GM21528 (cell line): ENCODE measurements at regions not wholly inside any gene's neighbourhood (a gene's known extent, or its start where the extent isn't known, plus 50 kb on each side); places are given as distances from the start of the nearest gene placed in this dataset.
"Not testable (repeated sequence)": the region's sequence is repeated elsewhere in the genome, so short reads cannot be mapped to it uniquely, and the experiment has no call there.

Source experiments
- ATAC-seq: cut with Tn5 transposase; IDR thresholded peaks from one replicate; pipeline ENCODE4 v1.9.1; 2021; ENCODE audit warnings: mild to moderate bottlenecking, moderate library complexity; ENCODE audit not compliant: unreplicated experiment, low FRiP score

DNA sequence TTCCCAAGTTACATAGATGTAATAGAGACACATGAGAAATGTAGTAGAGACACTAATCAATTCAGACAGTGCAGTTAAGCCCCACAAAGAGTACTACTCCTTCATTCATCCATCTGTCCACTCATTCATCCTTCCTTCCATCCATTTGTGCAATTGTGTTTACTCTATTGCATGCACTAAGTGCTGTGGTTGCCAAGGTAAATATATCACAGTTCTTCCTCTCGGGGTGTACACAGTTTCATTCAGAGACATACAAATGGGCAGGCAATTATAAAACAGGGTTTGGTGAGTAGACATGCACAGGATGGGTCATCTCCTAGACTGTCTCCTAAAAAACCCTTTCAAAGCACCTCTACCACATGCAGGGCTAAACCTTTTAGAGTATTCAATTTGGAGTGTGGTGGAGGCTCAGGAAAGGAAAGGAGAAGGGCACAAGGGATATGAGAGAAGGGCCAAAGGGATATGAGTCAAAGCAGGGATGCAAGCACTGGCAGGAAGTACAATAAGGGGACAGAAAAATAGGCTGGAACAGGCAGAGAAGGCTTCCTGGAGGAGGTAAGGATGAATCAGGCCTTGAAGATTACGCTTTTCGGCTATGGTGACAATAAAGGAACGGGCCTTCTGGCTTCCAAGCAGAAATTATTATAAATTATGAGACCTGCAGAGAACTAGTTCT lies 153.6 kb upstream of the VKORC1L1 start:
- ATAC-seq, result not testable (repeated sequence)

DNA sequence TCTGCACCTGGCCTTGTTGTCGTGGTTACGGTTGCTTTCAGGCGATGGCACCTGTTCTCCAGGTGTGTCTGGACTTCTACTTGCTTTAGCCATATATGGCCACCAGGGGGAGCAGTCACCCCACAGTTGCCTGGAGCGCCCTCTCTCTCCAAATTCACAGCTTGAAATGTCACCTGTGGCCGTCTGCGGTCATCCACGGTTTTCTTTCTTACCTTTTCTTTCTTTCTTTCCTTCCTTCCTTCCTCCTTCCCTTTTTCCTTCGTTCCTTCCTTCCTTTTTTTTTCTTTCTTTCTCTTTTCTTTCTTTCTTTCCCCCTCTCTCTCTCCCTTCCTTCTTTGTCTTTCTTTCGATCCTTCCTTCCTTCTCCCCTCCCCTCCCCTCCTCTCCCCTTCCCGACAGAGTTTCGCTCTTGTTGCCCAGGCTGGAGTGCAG lies 150.5 kb upstream of the VKORC1L1 start:
- peak; percentile 82 for ATAC-seq

DNA sequence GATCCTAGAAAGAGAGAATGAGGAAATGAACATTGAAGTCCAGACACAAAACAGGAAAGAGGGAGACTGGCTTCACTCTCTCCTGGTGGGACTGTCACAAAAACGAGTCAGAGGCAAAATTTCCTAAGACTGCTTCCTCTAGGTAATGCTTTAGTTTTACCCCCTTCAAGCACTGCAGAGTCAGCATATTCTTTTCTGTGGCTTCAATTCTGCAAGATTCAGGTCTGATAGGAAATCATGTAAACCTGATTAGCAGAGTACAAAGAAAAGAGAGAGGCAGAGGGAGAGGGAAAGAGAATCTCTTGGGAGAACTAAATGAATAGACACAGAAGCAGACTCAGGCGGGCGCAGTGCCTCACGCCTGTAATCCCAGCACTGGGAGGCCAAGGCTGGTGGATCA lies 145.7 kb upstream of the VKORC1L1 start:
- ATAC-seq, result not testable (repeated sequence)

DNA sequence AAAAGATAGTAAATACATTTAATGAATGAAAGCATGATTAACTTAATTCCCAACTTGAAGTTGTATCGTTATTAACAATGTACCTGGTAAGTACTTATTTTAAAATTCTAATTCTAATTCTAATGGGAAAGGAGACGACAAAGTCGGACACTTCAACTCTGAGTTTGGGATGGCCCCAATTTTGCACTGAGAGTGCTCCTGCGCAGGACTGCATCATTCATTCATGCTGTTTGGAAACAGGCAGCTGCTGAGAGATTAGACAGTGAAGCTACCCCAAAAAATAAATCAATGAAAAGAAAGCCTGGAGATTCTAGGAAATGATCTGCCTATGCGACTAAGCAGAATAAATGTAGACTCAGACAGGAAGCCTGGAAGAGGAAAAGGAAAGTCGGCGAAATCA lies 141.7 kb upstream of the VKORC1L1 start:
- no peak for ATAC-seq

DNA sequence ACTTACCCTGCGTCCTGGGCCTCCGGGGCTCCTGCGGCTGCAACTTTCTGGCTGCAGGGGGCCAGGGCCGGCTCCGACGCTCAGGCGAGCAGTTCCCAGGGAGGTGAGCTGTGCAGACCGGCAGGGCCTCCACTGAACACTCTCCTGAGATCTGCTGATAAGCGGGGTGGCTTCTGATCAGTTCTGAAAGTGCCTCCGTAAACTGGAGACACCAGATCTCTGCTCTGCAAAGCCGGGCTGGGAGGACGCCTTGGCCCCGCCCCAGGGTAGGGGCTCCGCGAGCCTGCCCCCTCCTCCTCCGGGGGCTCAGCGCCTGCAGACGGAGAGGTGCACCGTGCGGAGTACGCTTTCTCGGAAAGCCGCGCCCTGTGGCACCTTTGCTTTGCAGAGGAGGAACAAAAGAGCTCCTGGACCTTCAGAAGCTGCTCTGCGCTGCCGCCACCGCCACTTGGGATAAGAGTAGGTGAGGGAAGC lies 141.3 kb upstream of the VKORC1L1 start:
- no peak for ATAC-seq

DNA sequence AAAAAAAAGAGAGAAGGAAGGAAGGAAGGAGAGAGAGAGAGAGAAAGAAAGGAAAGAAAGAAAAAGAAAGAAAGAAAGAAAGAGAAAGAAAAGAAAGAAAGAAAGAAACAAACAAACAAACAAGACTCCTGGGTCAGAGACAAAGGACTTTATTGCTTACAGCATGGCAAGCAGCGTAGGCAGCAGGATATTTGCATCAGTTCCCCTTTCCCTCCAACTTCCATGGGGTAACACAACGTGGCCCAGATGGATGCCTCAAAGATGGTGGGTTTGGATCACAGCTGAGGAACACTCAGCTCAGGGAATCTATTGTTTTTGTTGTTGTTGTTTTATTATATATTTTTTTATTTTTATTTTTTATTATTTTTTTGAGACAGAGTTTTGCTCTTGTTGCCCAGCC lies 128.5 kb upstream of the VKORC1L1 start:
- ATAC-seq, result no peak

DNA sequence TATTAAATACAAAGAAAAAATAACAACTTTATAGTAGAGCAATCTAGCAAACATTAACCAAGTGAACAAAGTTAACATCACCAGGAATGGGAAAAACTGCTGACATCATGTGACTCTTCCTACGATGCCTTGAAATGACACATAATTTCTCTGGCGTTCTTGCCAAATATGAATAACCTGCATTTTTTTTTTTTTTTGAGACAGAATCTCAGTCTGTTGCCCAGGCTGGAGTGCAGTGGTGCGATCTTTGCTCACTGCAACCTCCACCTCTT lies 126.5 kb upstream of the VKORC1L1 start:
- ATAC-seq, result no peak

DNA sequence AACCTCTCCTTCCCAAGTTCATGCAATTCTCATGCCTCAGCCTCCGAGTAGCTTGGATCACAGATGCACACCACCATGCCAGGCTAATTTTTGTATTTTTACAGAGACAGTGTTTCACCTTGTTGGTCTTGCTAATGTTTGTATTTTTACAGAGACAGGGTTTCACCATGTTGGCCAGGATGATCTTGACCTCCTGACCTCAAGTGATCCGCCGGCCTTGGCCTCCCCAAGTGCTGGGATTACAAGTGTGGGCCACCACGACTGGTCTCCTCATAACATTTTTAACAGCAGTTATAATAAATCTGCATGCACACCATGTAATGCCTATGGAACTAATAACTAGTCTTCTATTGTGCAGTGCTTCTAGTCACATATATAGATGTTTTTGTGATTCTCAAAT lies 123.8 kb upstream of the VKORC1L1 start:
- ATAC-seq, result no peak

DNA sequence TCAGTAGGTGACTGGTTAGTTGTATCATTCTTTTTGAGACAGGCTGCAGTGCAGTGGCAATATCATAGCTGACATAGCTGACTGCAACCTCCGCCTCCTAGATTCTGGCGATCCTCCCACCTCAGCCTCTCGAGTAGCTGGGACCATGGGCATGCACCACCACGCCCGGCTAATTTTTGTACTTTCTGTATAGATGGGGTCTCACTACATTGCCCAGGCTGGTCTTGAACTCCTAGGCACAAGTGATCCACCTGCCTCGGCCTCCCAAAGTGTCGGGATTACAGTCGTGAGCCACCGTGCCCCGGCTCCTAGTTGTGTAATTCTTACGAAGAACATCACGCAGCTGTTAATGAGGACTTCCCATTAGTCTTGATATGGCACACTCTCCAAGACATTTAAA lies 123.4 kb upstream of the VKORC1L1 start:
- ATAC-seq, result no peak

DNA sequence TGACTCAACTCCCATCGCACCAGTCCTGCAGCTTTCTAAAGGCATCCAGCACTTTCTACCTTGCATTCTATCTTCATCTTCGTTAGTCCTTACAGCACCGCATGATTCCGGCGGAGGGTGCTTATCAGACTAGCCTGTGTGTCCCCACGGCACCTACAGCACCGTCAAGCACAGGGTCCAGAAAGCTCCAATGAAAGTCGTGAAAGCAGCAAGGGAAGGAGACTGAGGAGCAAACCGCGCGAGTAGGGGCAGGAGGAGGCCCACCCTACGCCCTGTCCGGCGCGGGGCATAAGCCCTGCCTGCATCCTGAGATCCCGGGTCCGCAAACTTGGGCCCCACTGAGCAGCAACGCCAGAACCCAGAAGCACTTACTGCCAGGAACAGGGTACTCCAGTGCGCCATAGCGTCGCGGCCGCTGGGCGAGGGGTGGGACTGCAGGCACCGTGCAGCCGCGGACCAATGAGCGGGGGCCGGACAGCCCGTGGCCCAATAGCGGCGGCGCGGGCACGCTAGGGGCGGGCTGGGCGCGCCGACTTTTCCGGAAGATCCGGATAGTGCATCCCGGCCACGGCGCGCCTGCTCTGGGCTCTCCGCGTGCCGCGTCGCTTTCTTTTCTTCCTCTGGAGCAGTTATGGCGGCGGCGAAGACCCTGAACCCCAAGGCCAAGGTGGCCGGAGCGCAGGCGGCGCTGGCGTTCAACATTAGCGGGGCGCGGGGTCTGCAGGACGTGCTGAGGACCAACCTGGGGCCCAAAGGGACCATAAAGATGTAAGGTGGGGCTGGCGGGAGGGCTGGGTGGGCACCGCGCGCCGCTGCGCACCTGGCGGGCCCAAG lies 122.1 kb upstream of the VKORC1L1 start:
- ATAC-seq, result peak; percentile 99

DNA sequence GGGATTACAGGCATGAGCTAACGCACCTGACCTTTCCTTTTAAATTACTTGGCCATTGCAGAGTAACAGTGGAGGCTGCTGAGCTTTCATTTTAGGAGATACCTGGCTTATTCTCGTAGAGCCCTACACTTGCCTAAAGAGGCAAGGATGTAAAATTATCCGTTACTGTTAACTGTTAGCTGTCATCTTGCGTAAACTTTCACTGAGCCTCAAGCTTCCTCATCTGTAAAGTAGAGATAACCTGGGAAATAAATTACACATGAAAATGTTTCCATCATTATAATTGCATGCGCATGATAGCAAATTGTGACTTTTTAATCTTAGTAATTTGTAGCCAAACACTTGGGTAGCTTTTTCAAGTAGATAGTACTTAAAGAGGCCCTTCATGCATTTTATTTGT lies 118.8 kb upstream of the VKORC1L1 start:
- ATAC-seq, result not testable (repeated sequence)

DNA sequence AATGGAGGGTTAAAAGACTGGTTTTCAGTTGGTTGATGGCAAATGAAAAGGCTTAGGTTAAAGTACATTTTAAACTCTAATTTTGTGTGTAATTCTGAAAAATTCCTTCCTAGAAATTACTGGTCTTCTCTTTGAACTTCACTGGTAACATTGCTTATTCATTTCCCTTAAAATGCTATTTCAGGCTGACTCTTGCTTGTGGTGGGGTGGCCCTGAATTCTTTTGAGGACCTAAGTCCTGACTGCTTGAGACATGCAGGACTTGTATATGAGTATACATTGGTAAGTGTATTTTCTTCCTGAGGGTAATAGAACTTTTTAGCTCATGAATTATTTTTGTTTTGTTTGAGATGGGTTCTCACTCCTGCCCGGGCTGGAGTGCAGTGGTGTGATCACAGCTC lies 113.9 kb upstream of the VKORC1L1 start:
- not testable (repeated sequence) for ATAC-seq

DNA sequence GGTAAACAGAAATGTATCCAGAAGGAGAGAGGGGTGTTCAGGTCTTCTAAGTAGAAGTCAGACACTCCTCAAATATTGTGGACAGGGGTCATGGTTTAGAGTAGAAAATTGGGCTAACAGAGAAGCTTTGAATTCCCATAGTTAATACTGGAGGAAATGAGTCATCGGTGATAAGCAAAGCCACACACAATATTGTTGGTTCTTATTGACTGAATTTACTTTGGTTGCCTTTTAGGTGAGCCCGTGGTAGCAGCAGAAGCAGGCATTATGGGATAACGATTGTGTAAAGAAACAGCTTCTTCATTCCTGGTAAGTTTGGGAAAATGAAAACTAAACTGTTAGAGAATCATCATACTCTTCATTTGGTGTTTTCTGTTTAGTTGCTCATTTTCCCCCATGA lies 110.2 kb upstream of the VKORC1L1 start:
- ATAC-seq, result not testable (repeated sequence)

DNA sequence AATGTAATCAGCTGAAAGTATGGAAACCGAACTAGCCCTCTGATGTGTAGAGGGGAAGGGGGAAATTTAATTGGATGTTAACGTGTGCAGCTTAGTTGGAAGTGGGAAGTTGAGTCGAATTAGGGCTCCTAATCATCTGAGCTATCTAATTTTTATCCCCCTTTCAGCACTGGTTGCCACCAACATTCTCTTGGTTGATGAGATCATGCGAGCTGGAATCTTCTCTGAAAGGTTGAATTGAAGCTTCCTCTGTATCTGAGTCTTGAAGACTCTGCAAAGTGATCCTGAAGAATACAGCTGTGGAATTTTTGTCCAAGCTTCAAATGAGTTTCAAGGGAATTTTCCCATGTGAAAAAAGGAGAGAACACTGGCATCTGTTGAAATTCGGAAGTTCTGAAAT lies 109.8 kb upstream of the VKORC1L1 start:
- not testable (repeated sequence) for ATAC-seq

DNA sequence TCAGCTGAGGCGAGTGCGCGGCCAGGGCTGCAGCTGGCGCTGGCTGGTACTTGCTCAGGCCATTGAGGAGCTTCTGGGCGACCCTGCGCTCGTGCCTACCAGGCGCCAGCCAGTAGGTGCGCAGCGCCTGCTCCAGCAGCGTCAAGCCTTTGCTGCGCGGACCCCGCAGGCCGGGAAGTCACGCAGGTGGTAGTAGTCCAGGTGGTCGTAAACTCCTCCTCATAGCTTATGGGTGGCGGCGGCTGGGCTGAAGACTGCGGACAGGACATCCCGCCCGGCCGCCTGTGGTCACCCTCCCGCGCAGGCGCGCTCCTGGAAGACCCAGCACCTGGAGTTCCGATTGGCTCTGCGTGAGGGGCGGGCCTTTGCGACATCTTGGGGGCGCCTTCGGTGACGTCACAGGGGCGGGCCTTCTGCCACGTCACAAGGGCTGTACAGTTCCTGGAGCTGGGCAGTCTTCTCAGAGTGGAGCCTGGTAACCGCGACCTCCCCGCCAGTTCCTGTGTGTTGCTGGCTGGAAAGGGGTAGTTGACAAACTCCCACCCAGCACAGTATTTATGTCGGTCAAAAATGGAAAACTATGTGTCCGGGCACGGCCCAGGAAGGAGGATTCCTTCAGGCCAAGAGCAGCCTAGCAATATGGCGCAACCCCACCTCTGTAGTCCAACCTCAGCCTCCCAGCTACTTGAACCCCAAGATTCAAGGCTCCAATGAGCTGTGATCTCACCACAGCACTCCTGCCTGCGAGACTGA lies 102.2 kb upstream of the VKORC1L1 start:
- ATAC-seq, result peak; percentile 99

DNA sequence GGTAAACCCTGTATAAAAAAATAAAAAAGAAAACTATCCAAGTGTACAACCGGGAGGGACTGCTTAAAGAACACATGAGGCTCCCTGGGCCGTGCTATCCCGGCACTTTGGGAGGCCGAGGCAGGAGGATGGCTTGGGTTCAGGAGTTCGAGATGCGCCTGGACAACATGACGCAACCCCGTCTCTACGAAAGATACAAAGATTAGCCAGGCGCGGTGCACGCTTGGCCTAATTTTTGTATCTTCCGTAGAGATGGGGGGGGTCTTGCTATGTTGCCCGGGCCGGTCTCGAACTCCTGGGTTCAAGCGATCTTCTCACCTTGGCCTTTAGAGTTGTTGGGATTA lies 101.7 kb upstream of the VKORC1L1 start:
- ATAC-seq, result not testable (repeated sequence)

DNA sequence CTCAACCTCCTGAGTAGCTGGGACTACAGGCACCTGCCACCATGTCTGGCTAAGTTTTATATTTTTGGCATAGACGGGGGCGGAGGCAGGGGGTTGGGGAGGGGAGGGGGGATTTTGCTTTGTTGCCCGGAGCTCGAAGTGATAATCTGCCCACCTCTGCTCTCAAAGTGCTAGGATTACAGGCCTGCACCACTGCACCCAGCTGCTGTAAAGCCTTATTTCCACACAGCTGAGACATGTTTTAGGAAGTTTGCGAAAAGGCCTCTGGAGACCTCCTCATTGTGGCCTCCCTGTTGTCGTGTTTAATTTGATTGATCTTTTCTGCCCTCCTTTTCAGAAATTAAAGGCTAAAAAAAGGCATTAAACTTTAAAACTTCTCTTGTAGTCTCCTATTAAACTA lies 96.2 kb upstream of the VKORC1L1 start:
- ATAC-seq, result not testable (repeated sequence)

DNA sequence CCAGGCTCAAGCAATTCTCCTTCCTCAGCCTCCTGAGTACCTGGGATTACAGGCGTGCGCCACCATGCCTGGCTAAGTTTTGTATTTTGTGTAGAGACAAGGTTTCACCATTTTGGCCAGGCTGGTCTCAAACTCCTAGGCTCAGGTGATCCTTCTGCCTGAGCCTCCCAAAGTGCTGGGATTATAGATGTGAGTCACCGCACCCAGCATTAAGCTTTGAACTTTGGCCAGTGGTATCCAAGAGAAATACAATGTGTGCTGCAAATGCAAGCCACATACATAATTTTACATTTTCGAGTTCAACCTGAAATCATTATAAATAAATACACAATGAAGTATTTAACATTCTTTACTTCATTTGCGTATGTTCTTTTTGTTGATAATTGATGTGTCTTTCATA lies 82.9 kb upstream of the VKORC1L1 start:
- not testable (repeated sequence) for ATAC-seq

DNA sequence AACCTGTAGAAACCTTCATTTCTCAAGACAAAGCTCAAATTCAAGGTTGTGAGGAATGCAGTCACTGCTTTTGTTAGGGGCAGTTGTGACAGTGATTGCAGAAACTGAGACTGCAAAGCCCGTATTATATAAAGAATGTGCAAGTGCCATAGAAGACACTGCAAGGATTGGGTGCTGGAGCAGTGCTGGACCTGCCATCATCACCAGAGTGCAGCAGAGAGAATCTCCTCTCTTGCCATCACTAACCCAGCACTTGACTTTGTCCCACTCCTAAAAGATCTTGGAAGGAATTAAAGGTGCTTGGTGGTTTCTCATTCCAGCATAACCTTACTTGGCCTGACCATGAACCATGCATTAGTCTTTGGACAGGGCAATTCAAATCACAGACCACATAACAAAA lies 81.1 kb upstream of the VKORC1L1 start:
- ATAC-seq, result not testable (repeated sequence)

DNA sequence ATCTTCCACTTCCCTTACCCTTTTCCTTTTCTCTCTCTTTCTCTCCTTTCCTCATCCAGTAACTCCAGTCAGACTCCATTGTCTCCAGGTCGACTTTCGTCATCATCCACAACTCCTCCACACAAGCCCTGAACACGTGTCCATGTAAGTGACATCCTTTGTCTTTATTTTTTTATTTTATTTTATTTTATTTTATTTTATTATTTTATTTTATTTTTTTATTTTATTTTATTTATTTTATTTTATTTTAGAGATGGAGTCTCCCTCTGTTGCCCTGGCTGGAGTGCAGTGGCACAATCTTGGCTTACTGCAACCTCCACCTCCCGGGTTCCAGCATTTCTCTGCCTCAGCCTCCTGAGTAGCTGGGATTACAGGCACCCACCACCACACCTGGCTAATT lies 80.1 kb upstream of the VKORC1L1 start:
- not testable (repeated sequence) for ATAC-seq

DNA sequence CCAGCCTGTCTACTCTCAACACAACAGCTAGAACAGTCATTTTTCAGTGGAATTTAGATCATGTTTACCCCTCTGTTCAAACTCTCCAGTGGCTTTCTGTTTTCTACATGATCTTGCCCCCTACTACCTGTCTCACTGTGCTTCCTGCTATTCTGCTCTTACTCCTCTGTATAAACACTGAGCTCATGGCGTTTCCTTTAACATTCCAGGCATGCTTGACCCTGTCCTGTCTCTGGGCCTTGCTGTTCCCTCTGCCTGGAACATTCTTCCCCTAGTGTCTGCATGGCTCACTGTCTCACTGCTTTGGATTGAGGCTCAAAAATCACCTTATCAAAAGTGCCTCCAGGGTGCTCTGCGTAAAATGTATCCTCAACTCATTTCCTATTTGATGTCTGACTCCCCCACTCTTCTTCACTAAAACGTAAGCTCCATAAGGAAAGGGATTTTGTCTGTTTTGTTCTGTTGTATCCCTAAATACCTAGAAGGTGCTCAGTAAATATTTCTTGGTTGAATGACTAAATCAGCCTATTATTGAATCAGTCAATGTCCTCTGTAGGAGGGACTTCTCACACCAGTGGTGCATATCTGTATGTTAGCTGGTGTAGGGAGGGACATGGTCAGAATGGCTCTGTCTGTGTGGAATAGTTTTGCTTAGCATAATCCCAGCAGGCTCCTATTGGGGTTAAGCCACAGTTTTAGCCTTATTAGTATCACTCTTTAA lies 78.0 kb upstream of the VKORC1L1 start:
- not testable (repeated sequence) for ATAC-seq
